D341Med (cell line): ENCODE measurements at regions not wholly inside any gene's neighbourhood (a gene's known extent, or its start where the extent isn't known, plus 50 kb on each side); places are given as distances from the start of the nearest gene placed in this dataset.

ENCODE experiments used
- DNase-seq: peaks from one replicate; pipeline ENCODE4 v3.0.0; 2012; ENCODE audit warnings: low spot score

GRCh38 chr15:96390986-96391385 is 60.5 kb downstream of the NR2F2 start:
- DNase-seq: no peak

- no peak for DNase-seq
These were observed 62.1 kb downstream of the NR2F2 start for GRCh38 chr15:96392380-96393208.

- DNase-seq: no peak
These were observed 62.7 kb downstream of the NR2F2 start for GRCh38 chr15:96393209-96393513.

- DNase-seq: no peak
These were observed 65.2 kb downstream of the NR2F2 start for GRCh38 chr15:96395687-96396086.

- DNase-seq: no peak
These were observed 68.3 kb downstream of the NR2F2 start for GRCh38 chr15:96398776-96399175.

- no peak for DNase-seq
These were observed 71.9 kb downstream of the NR2F2 start for GRCh38 chr15:96402403-96402802.

- no peak for DNase-seq
These were observed 72.6 kb downstream of the NR2F2 start for GRCh38 chr15:96403071-96403470.

- DNase-seq: no peak
These were observed 73.4 kb downstream of the NR2F2 start for GRCh38 chr15:96403932-96404331.

GRCh38 chr15:96404560-96404959 is 74.1 kb downstream of the NR2F2 start:
- DNase-seq: no peak

- no peak for DNase-seq
These were observed 75.8 kb downstream of the NR2F2 start for GRCh38 chr15:96406291-96406690.

GRCh38 chr15:96406701-96407100 is 76.2 kb downstream of the NR2F2 start:
- no peak for DNase-seq

GRCh38 chr15:96407482-96407881 is 77.0 kb downstream of the NR2F2 start:
- DNase-seq: no peak

GRCh38 chr15:96408591-96409183 is 78.2 kb downstream of the NR2F2 start:
- DNase-seq: no peak

GRCh38 chr15:96409215-96410138 is 79.0 kb downstream of the NR2F2 start:
- peak; percentile 50 for DNase-seq

GRCh38 chr15:96410175-96411055 is 79.9 kb downstream of the NR2F2 start:
- DNase-seq: no peak

- no peak for DNase-seq
These were observed 80.8 kb downstream of the NR2F2 start for GRCh38 chr15:96411056-96412031.

- DNase-seq: no peak
These were observed 81.8 kb downstream of the NR2F2 start for GRCh38 chr15:96412045-96412905.

- DNase-seq: no peak
These were observed 82.4 kb downstream of the NR2F2 start for GRCh38 chr15:96412906-96413231.

- DNase-seq: no peak
These were observed 83.2 kb downstream of the NR2F2 start for GRCh38 chr15:96413657-96414056.

GRCh38 chr15:96414875-96415274 is 84.4 kb downstream of the NR2F2 start:
- no peak for DNase-seq
